ENCODE measurements at regions not wholly inside any gene's neighbourhood (a gene's known extent, or its start where the extent isn't known, plus 50 kb on each side); places are given as distances from the start of the nearest gene placed in this dataset.
"Not testable (repeated sequence)": the region's sequence is repeated elsewhere in the genome, so short reads cannot be mapped to it uniquely, and the experiment has no call there.

- no peak for DNase-seq (ENCODE audit: low spot score in 2 of 2, unreplicated experiment in 2 of 2)
- H3K27me3 Mint-ChIP-seq (ENCODE audit: low read depth), result peaks cover 49% of the 10 kb centered on the region
- H3K27ac Mint-ChIP-seq, result no peak overlapping the region
- no peak overlapping the region for H3K4me3 Mint-ChIP-seq
- no peaks in the 10 kb centered on the region for H3K4me1 Mint-ChIP-seq
- no peaks in the 10 kb centered on the region for H3K36me3 Mint-ChIP-seq
- TF ChIP-seq CTCF (IDR thresholded peaks at IDR 0.05; ENCODE audit: unreplicated experiment), result no peak
- H3K9me3 Mint-ChIP-seq, result no peaks in the 10 kb centered on the region
Observed at GRCh38 chr16:58866935-58867334, 132.8 kb upstream of the GOT2 start.

- Mint-ChIP-seq H3K36me3 (no peaks in the 10 kb centered on the region), H3K4me1 (no peaks in the 10 kb centered on the region), H3K4me3 (no peak overlapping the region), H3K27me3 (ENCODE audit: low read depth) (peaks cover 69% of the 10 kb centered on the region), H3K27ac (no peak overlapping the region), H3K9me3 (no peaks in the 10 kb centered on the region)
- no peak for DNase-seq (ENCODE audit: low spot score in 2 of 2, unreplicated experiment in 2 of 2)
- TF ChIP-seq CTCF (IDR thresholded peaks at IDR 0.05; ENCODE audit: unreplicated experiment), result no peak
Observed at GRCh38 chr16:58863761-58864160, 129.6 kb upstream of the GOT2 start.

- H3K36me3 Mint-ChIP-seq, result no peaks in the 10 kb centered on the region
- DNase-seq (ENCODE audit: low spot score in 2 of 2, unreplicated experiment in 2 of 2), result no peak
- peaks cover 65% of the 10 kb centered on the region for H3K27me3 Mint-ChIP-seq (ENCODE audit: low read depth)
- peaks cover 4% of the 10 kb centered on the region for H3K9me3 Mint-ChIP-seq
- no peaks in the 10 kb centered on the region for H3K4me1 Mint-ChIP-seq
- TF ChIP-seq CTCF (IDR thresholded peaks at IDR 0.05; ENCODE audit: unreplicated experiment), result no peak
- no peak overlapping the region for H3K27ac Mint-ChIP-seq
- no peak overlapping the region for H3K4me3 Mint-ChIP-seq
Observed at GRCh38 chr16:58863042-58863441, 128.9 kb upstream of the GOT2 start.

- no peak overlapping the region for H3K4me3 Mint-ChIP-seq
- no peak overlapping the region for H3K27ac Mint-ChIP-seq
- no peak for DNase-seq (ENCODE audit: low spot score in 2 of 2, unreplicated experiment in 2 of 2)
- no peaks in the 10 kb centered on the region for H3K36me3 Mint-ChIP-seq
- TF ChIP-seq CTCF (IDR thresholded peaks at IDR 0.05; ENCODE audit: unreplicated experiment), result no peak
- no peaks in the 10 kb centered on the region for H3K4me1 Mint-ChIP-seq
- peaks cover 62% of the 10 kb centered on the region for H3K27me3 Mint-ChIP-seq (ENCODE audit: low read depth)
- peaks cover 4% of the 10 kb centered on the region for H3K9me3 Mint-ChIP-seq
Observed at GRCh38 chr16:58862334-58863021, 128.4 kb upstream of the GOT2 start.

GRCh38 chr16:58859958-58860669, 126.0 kb upstream of the GOT2 start:
- no peaks in the 10 kb centered on the region for H3K4me1 Mint-ChIP-seq
- no peak for TF ChIP-seq CTCF (IDR thresholded peaks at IDR 0.05; ENCODE audit: unreplicated experiment)
- no peak overlapping the region for H3K27ac Mint-ChIP-seq
- H3K36me3 Mint-ChIP-seq, result no peaks in the 10 kb centered on the region
- no peak overlapping the region for H3K4me3 Mint-ChIP-seq
- H3K9me3 Mint-ChIP-seq, result peaks cover 4% of the 10 kb centered on the region
- no peak for DNase-seq (ENCODE audit: low spot score in 2 of 2, unreplicated experiment in 2 of 2)
- peaks cover 54% of the 10 kb centered on the region for H3K27me3 Mint-ChIP-seq (ENCODE audit: low read depth)

- H3K4me1 Mint-ChIP-seq; H3K36me3 Mint-ChIP-seq; H3K27ac Mint-ChIP-seq; DNase-seq (ENCODE audit: low spot score in 2 of 2, unreplicated experiment in 2 of 2); H3K4me3 Mint-ChIP-seq; H3K9me3 Mint-ChIP-seq: not testable (repeated sequence)
- peaks cover 54% of the 10 kb centered on the region for H3K27me3 Mint-ChIP-seq (ENCODE audit: low read depth)
Observed at GRCh38 chr16:58858577-58858976, 124.5 kb upstream of the GOT2 start.
